ENCODE measurements at regions not wholly inside any gene's neighbourhood (a gene's known extent, or its start where the extent isn't known, plus 50 kb on each side); places are given as distances from the start of the nearest gene placed in this dataset.

GRCh38 chr5:27473307-27474046, 435.1 kb upstream of the CDH9 start:
- intact Hi-C loops (cut with DNase I): no loop called here
- Histone ChIP-seq H3K27me3 (no peaks in the 10 kb centered on the region), H3K9me3 (no peaks in the 10 kb centered on the region), H3K27ac (no peak overlapping the region), H3K4me3 (no peak overlapping the region), H3K4me1 (no peaks in the 10 kb centered on the region), H3K36me3 (replicated peaks in 1 of 2; ENCODE audit: insufficient read depth in 1 of 2, low read depth in 2 of 2) (no peaks in the 10 kb centered on the region)
- WGBS, 2 donors: 48 to 60% methylated on average over 5 of the region's 5 CpGs
- TF ChIP-seq POLR2A (IDR thresholded peaks at IDR 0.05): no peak
- TF ChIP-seq CTCF (IDR thresholded peaks at IDR 0.05): no peak
- ATAC-seq: no peak
- DNase-seq: no peak

GRCh38 chr5:27472871-27473270, 434.5 kb upstream of the CDH9 start:
- no peak overlapping the region for H3K4me3 ChIP-seq
- H3K36me3 ChIP-seq (replicated peaks in 1 of 2; ENCODE audit: insufficient read depth in 1 of 2, low read depth in 2 of 2): no peaks in the 10 kb centered on the region
- no peak for DNase-seq
- TF ChIP-seq CTCF (IDR thresholded peaks at IDR 0.05) (no peak), POLR2A (IDR thresholded peaks at IDR 0.05) (no peak)
- intact Hi-C loops (cut with DNase I): no loop called here
- no peaks in the 10 kb centered on the region for H3K9me3 ChIP-seq
- 40% methylated on average over 4 of the region's 4 CpGs for WGBS, 2 donors
- ATAC-seq: peak; percentile 65
- H3K27me3 ChIP-seq: no peaks in the 10 kb centered on the region
- no peaks in the 10 kb centered on the region for H3K4me1 ChIP-seq
- no peak overlapping the region for H3K27ac ChIP-seq

GRCh38 chr5:27472000-27472763, 433.8 kb upstream of the CDH9 start:
- ATAC-seq (peak; percentile 82), DNase-seq (peak; percentile 13 to 35 (median 24))
- H3K27ac ChIP-seq: no peak overlapping the region
- 56 to 66% methylated on average over 11 of the region's 11 CpGs for WGBS, 2 donors
- no peaks in the 10 kb centered on the region for H3K4me1 ChIP-seq
- no peak overlapping the region for H3K4me3 ChIP-seq
- no peaks in the 10 kb centered on the region for H3K9me3 ChIP-seq
- intact Hi-C loops (cut with DNase I): no loop called here
- H3K36me3 ChIP-seq (replicated peaks in 1 of 2; ENCODE audit: insufficient read depth in 1 of 2, low read depth in 2 of 2): no peaks in the 10 kb centered on the region
- TF ChIP-seq CTCF (IDR thresholded peaks at IDR 0.05) (no peak), POLR2A (IDR thresholded peaks at IDR 0.05) (peak in 1 of 3 donors; percentile 24)
- no peaks in the 10 kb centered on the region for H3K27me3 ChIP-seq

- ATAC-seq (no peak), DNase-seq (no peak)
- H3K27me3 ChIP-seq: no peaks in the 10 kb centered on the region
- no peak overlapping the region for H3K4me3 ChIP-seq
- H3K9me3 ChIP-seq: no peaks in the 10 kb centered on the region
- TF ChIP-seq CTCF (IDR thresholded peaks at IDR 0.05) (no peak), POLR2A (IDR thresholded peaks at IDR 0.05) (no peak)
- no peak overlapping the region for H3K27ac ChIP-seq
- intact Hi-C loops (cut with DNase I): no loop called here
- WGBS, 2 donors: 38 to 40% methylated on average over 1 of the region's 1 CpG
- H3K4me1 ChIP-seq: no peaks in the 10 kb centered on the region
- no peaks in the 10 kb centered on the region for H3K36me3 ChIP-seq (replicated peaks in 1 of 2; ENCODE audit: insufficient read depth in 1 of 2, low read depth in 2 of 2)
Observed at GRCh38 chr5:27466959-27467358, 428.6 kb upstream of the CDH9 start.

All from body of pancreas (tissue), 4 donors.